Muscle of back (tissue), 3 donors: ENCODE measurements at regions not wholly inside any gene's neighbourhood (a gene's known extent, or its start where the extent isn't known, plus 50 kb on each side); places are given as distances from the start of the nearest gene placed in this dataset.
"Not testable (repeated sequence)": the region's sequence is repeated elsewhere in the genome, so short reads cannot be mapped to it uniquely, and the experiment has no call there.

Experiments
- DNase-seq, 3 donors: peaks; one replicate each; pipeline versions ENCODE4 v3.0.0 to v3.0.0-alpha.2; 2013

DNA sequence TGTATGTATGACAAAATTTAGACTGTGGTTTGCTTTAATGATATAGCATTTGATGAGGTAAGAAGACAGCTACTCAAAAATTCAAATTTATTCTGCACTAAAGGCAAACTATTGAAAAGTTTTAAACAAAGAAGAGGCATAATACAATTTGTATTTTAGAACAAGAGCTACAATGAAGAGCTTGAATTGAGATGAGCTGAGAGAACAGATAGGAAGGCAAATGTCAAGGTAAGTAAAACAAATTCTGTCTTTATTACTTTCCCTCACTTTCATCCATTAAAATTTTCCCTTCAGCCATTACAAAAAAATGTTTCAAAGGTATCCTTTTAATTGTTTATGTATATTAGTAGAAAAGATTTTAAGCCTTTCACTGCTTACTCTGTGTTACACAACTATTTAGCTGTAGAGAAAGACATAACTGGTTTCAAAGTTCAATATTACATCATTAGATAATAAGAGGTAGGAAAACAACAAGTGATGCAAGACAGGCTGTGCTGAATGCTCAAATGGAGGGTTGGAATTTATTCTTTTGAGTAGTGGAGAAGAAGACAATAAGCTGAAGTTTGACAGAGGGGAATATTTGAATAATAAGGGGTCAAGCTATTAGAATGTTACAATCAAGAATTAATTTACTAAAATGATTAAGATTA is 1334.1 kb downstream of the FSCB start:
- no peak for DNase-seq

GRCh38 chr14:43169722-43170121 is 1337.4 kb downstream of the FSCB start:
- DNase-seq, result peak in 1 of 3 donors; percentile 4

- no peak for DNase-seq
These were observed 1338.6 kb downstream of the FSCB start for GRCh38 chr14:43168371-43168925.

DNA sequence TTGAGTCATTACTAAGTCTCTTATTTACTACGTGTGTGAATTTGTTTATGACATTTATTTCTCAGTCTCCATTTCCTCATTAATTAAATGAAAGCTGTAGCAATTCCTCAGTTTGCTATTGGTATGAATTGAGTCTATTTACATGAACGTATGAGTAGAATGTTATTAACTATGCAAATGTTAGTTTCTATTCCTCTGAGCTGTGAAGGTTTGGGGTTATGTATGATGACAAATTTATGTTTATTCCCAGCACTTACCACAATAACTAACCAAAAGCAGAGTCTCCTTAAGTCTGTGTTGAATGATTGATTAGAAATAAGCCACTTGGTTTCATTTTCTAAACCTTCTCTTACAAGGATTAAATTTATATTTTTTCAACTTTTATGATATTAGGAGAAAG is 1340.9 kb downstream of the FSCB start:
- DNase-seq, result no peak

- DNase-seq, result no peak
These were observed 1341.4 kb downstream of the FSCB start for GRCh38 chr14:43165651-43166050.

- DNase-seq, result no peak
These were observed 1345.6 kb downstream of the FSCB start for GRCh38 chr14:43161477-43161876.

GRCh38 chr14:43157661-43158060 is 1349.4 kb downstream of the FSCB start:
- DNase-seq, result no peak

GRCh38 chr14:43155924-43156323 is 1351.2 kb downstream of the FSCB start:
- no peak for DNase-seq

GRCh38 chr14:43155258-43155657 is 1351.8 kb downstream of the FSCB start:
- no peak for DNase-seq

DNA sequence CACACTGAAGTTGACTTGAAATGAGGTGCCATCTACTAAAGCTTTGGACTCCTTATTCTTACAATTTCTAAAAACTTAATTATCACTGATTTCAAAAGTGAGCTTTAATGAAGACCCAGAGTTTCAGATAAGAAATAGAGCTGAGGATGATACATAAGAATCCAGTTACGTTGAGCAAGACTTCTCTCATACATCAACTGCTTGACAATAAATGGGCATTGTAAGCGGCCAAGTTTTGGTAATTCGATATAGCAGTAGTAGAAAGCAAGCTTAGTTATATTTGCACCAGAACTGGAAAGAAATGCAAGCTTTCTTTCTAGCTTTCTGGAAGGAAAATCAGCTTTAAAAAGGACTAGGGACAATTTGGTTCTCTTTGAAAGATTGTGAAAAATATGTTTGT is 1359.6 kb downstream of the FSCB start:
- DNase-seq, result peak in 2 of 3 donors; percentile 13 to 25

- DNase-seq, result no peak
These were observed 1361.7 kb downstream of the FSCB start for GRCh38 chr14:43145361-43145760.

DNA sequence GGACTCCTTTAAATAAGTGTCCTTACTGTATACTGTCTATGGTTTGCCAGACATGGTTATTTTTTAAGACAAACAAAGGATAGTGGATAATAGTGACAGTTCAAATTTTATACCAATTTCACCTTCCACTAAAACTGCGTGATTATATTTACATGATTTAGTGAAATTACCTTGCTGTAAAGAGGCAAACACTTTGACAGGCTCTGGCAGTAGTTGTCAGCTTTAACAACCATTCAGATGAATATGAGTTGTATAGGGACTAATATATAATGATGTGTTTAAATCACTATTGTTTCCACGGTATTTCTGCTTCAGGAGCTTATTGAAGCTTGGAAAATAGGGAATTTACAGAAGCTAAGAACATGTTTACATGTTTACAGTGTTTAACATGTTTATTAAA is 1364.0 kb downstream of the FSCB start:
- no peak for DNase-seq

DNA sequence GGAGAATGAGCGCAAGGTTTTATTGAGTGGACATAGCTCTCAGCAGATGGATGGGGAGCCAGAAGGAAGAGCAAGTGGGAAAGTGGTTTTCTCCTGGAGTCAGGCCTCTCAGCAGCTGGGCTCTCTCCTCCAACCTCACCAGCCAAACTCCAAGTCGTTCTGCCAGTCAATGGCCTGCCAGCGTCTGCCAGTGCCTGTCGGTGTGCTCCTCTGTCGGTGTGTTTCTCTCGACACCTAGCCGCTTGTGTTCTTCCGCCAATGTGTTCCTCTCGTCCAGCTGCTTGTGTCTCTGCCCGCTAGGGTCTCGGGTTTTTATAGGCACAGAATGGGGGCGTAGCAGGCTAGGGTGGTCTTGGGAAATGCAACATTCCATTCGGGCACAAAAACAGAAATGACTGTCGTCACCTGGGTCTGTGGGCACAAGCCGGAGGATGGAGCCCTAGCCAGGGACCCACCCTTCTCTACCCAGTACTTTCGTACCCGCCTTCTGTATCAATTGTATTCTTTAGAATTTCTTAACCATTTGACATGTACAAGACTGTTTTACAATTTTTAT is 1365.4 kb downstream of the FSCB start:
- no peak for DNase-seq

DNA sequence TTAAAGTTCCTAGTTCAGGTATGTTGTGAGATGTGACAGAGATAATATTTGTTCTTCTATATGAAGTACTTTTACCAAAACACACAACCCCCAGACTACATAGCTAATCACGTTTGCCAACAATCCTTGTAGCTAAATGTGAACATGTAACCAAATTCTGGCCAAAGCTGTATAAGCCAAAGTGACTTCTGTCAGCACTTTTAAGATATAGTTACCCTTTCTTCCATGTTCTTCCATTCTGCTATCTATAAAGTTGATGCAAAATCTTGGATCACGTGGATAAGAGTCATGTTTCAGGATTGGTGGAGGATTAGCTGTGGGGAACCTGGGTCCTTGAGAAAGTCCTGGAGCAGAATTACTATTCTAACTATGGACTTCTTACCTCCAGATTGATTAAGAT is 1366.6 kb downstream of the FSCB start:
- DNase-seq, result no peak

- DNase-seq, result no peak
These were observed 1371.1 kb downstream of the FSCB start for GRCh38 chr14:43135877-43136411.

DNA sequence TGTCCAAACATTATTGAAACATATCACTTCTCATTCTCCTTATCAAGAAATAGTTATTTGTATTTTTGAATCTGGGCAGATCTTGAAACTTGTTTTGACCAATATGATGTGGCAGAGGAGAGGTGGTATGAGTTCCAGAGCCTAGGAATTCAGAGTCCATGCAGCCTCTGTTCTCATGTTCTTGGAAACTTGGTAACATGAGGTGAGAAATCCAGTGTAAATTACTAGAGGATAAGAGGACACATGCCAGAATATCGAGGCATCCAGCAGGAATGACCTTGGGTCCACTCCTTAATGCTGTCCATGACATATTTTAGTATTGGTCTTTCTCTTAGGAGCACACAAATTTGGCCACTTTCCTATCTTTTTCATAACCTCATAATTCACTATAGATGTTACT is 1374.6 kb downstream of the FSCB start:
- DNase-seq, result no peak

- not testable (repeated sequence) for DNase-seq
These were observed 1378.7 kb downstream of the FSCB start for GRCh38 chr14:43128429-43128828.

GRCh38 chr14:43127874-43128273 is 1379.2 kb downstream of the FSCB start:
- DNase-seq, result not testable (repeated sequence)

- DNase-seq, result no peak
These were observed 1383.5 kb downstream of the FSCB start for GRCh38 chr14:43123544-43123943.

GRCh38 chr14:43119672-43120071 is 1387.4 kb downstream of the FSCB start:
- no peak for DNase-seq

GRCh38 chr14:43116341-43116740 is 1390.7 kb downstream of the FSCB start:
- no peak for DNase-seq

DNA sequence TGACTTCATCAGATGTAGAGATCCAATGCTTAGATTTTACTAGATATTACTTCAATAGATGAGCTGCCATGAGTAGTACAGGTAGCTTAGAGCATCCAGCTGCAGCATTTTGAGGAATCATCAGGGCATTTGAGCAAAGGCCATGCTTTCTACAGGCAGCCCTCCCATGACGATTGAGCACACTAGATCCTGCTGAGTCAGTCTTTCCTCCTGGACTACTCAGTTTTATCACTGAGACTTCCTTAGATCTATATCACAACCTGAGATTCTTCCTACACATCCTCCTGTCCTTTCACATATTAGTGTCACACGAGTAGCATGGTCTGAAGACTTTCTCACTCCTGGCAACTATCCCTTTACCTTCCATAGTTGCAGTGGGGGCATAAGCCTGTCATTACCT is 1401.8 kb downstream of the FSCB start:
- DNase-seq, result no peak

GRCh38 chr14:43090380-43090779 is 1416.7 kb downstream of the FSCB start:
- DNase-seq, result no peak

DNA sequence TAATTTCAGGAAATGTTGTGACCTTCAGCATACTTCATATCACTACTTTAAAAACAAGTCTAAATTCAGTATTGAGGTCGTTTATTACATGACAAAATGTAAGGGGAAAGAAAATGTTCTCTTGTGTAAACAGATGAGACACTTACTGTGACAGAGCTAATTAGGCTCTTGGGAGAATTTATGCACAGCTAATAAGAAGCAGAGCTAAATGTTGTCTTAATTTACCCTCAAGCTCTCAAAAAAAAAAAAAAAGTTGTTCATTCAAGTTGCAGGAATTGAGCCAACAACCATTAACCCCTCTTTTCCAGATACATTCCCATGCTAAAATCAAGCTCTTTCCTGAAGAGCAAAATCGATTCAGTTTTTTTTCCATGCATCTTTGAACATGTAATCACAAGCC is 1419.4 kb downstream of the FSCB start:
- peak in 1 of 3 donors; percentile 0 for DNase-seq
